HUES64 (cell line): ENCODE measurements at regions not wholly inside any gene's neighbourhood (a gene's known extent, or its start where the extent isn't known, plus 50 kb on each side); places are given as distances from the start of the nearest gene placed in this dataset.

Experiments
- H3K27ac ChIP-seq: 2 replicates; pipeline ENCODE4 v1.7.0; 2013; ENCODE audit warnings: low read depth, low read length, inconsistent platforms
- H3K27me3 ChIP-seq: 2 replicates; pipeline ENCODE4 v1.6.1; 2013; ENCODE audit warnings: mild to moderate bottlenecking, low read length; ENCODE audit not compliant: insufficient read depth
- H3K36me3 ChIP-seq: 2 replicates; pipeline ENCODE4 v1.6.1; 2013; ENCODE audit warnings: mild to moderate bottlenecking, low read length; ENCODE audit not compliant: insufficient read depth
- H3K4me1 ChIP-seq: 2 replicates; pipeline ENCODE4 v1.6.1; 2013; ENCODE audit warnings: mild to moderate bottlenecking, low read length, moderate library complexity; ENCODE audit not compliant: insufficient read depth
- H3K4me3 ChIP-seq: 2 replicates; pipeline ENCODE4 v1.5.1; 2013; ENCODE audit warnings: mild to moderate bottlenecking, low read length, moderate library complexity
- H3K9ac ChIP-seq: 2 replicates; pipeline ENCODE4 v1.6.1; 2013; ENCODE audit warnings: mild to moderate bottlenecking, low read depth, low read length
- H3K9me3 ChIP-seq: 2 replicates; pipeline ENCODE4 v1.6.1; 2013; ENCODE audit warnings: low read depth, low read length; ENCODE audit not compliant: insufficient read depth
- WGBS: fragments of 150-250, 120-280 bp; methylation state at CpG from one replicate; pipeline ENCODE4 v1.1.7; 2013; ENCODE audit warnings: missing lambda C conversion rate; 5-methylcytosine and 5-hydroxymethylcytosine counted together

- H3K36me3 ChIP-seq: no peaks in the 10 kb centered on the region; the same call in 1 of the 2 replicates
- WGBS: 91% methylated on average over 6 of the region's 6 CpGs
- H3K9me3 ChIP-seq: no peaks in the 10 kb centered on the region
These were observed 451.6 kb downstream of the UTRN start for GRCh38 chr6:144736763-144737162.

DNA sequence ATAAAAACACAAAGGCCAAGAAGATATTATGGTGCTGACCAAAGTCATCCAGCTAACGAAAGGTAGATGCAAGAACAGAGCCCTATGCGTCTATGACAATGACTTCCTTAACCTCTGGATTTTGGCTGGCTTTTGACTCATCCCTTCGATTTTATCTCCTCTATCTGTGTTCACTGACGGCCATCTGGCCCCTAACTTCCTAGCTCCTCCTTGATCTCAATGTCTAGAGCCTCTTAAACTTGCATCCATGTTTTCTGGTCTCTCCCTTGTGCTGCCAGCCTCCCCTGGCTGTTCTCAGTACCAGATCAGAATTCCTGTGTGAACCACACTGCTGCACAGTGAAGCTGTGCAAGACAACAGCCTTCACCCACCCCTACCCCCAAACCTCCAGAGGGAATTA lies 452.9 kb downstream of the UTRN start:
- no peaks in the 10 kb centered on the region for H3K9me3 ChIP-seq
- no peaks in the 10 kb centered on the region for H3K27me3 ChIP-seq
- H3K4me1 ChIP-seq: no peaks in the 10 kb centered on the region
- H3K9ac ChIP-seq: no peak overlapping the region
- H3K4me3 ChIP-seq: no peak overlapping the region
- WGBS: 89% methylated on average over 4 of the region's 4 CpGs
- no peak overlapping the region for H3K27ac ChIP-seq
- no peaks in the 10 kb centered on the region; the same call in 1 of the 2 replicates for H3K36me3 ChIP-seq

More at GRCh38 chr6:144736763-144737162, 451.6 kb downstream of the UTRN start:
- Histone ChIP-seq H3K4me1 (no peaks in the 10 kb centered on the region), H3K27ac (no peak overlapping the region), H3K4me3 (no peak overlapping the region), H3K9ac (no peak overlapping the region), H3K27me3 (no peaks in the 10 kb centered on the region)

DNA sequence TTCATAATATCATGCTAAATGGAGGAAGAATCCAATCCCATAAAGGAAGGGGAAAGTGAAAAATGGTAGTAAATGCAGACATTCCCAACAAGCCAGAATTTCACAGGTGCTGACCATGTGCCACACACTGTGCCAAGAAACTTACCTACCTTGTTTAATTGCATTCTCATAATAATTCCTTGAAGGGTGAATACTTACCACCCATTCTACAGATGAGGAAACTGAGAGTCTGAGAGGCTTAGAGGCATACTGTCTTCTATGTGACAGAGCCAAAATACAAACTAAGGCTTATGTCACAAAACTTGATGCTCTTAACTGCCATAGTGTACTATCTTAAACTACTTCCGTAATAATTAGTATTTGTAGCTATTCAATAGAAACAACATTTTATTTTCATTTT lies 454.7 kb downstream of the UTRN start:
- no peaks in the 10 kb centered on the region for H3K9me3 ChIP-seq
- WGBS: no CpG with 5 or more reads among the region's 1 CpG
- no peaks in the 10 kb centered on the region for H3K27me3 ChIP-seq
- peaks cover 6% of the 10 kb centered on the region for H3K4me1 ChIP-seq
- no peaks in the 10 kb centered on the region for H3K36me3 ChIP-seq
- no peak overlapping the region for H3K9ac ChIP-seq
- H3K4me3 ChIP-seq: no peak overlapping the region
- no peak overlapping the region for H3K27ac ChIP-seq

DNA sequence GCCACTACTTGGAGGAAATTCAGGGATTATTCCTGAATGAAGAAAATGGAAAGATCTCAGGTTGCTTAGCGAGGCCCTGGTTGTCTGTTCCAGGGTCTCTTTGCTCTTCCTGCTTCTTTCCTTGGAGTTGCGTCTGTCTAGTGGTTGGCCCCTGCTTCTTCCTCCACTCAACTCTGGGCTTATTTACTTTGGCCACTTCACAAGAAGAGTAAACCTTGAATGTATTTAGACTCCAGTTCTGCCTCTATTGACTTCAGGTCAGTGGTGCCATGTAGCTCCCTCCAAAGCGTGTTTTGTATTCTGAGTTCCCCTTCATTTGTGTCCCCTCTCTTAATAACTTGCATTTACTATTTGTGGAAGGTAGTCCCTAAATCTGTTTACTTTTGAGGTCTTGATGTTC lies 456.5 kb downstream of the UTRN start:
- H3K27ac ChIP-seq: no peak overlapping the region
- H3K9ac ChIP-seq: no peak overlapping the region
- WGBS: 96% methylated on average over 3 of the region's 3 CpGs
- H3K9me3 ChIP-seq: no peaks in the 10 kb centered on the region
- no peaks in the 10 kb centered on the region for H3K27me3 ChIP-seq
- peaks cover 14% of the 10 kb centered on the region for H3K4me1 ChIP-seq
- H3K36me3 ChIP-seq: no peaks in the 10 kb centered on the region
- no peak overlapping the region for H3K4me3 ChIP-seq

DNA sequence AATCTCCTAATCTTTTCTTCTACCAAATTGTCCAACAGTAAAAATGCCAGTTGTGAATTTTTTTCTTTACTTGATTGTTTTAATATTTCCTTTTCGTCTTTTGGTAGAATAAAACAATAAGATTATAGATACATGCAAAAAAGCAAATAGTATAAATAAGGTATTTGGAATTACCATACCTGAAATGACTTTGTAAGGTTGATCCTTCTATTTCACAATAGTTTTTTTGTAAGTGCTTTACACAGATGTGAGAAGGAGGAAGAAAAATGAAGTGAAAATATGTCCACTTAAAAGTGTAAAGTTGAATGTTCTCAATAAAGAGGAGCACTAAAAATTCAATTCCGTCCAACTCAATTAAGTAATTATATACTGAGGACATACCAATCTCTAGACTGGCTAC lies 457.6 kb downstream of the UTRN start:
- peaks cover 14% of the 10 kb centered on the region for H3K4me1 ChIP-seq
- WGBS: no CpG with 5 or more reads among the region's 2 CpGs

GRCh38 chr6:144744720-144745119 lies 459.6 kb downstream of the UTRN start:
- no peaks in the 10 kb centered on the region for H3K27me3 ChIP-seq
- H3K36me3 ChIP-seq: 0 out of 2 replicates have a peak, but pooled peaks cover 10% of the 10 kb centered on the region
- peak overlapping the region; percentile 45; the same call in 1 of the 2 replicates for H3K27ac ChIP-seq
- H3K4me1 ChIP-seq: peaks cover 14% of the 10 kb centered on the region
- no peak overlapping the region for H3K4me3 ChIP-seq
- no peak overlapping the region for H3K9ac ChIP-seq
- 39% methylated on average over 3 of the region's 3 CpGs for WGBS
- H3K9me3 ChIP-seq: no peaks in the 10 kb centered on the region

More for the DNA sequence above, 457.6 kb downstream of the UTRN start:
- Histone ChIP-seq H3K27ac (no peak overlapping the region), H3K9me3 (no peaks in the 10 kb centered on the region), H3K36me3 (no peaks in the 10 kb centered on the region), H3K27me3 (no peaks in the 10 kb centered on the region), H3K9ac (no peak overlapping the region), H3K4me3 (no peak overlapping the region)

- peaks cover 14% of the 10 kb centered on the region for H3K4me1 ChIP-seq
- H3K4me3 ChIP-seq: no peak overlapping the region
- H3K36me3 ChIP-seq: 0 out of 2 replicates have a peak, but pooled peaks cover 10% of the 10 kb centered on the region
- H3K27ac ChIP-seq: no peak overlapping the region
- WGBS: 86% methylated on average over 2 of the region's 3 CpGs
- H3K27me3 ChIP-seq: no peaks in the 10 kb centered on the region
- no peaks in the 10 kb centered on the region for H3K9me3 ChIP-seq
- H3K9ac ChIP-seq: no peak overlapping the region
These were observed 460.3 kb downstream of the UTRN start for GRCh38 chr6:144745439-144745838.

- Histone ChIP-seq H3K4me3 (no peak overlapping the region), H3K27ac (no peak overlapping the region), H3K4me1 (peaks cover 14% of the 10 kb centered on the region), H3K9ac (no peak overlapping the region), H3K36me3 (peaks cover 15% of the 10 kb centered on the region), H3K9me3 (no peaks in the 10 kb centered on the region), H3K27me3 (no peaks in the 10 kb centered on the region)
- no CpG with 5 or more reads among the region's 1 CpG for whole genome bisulfite sequencing
These were observed 461.9 kb downstream of the UTRN start for GRCh38 chr6:144746902-144747469.

DNA sequence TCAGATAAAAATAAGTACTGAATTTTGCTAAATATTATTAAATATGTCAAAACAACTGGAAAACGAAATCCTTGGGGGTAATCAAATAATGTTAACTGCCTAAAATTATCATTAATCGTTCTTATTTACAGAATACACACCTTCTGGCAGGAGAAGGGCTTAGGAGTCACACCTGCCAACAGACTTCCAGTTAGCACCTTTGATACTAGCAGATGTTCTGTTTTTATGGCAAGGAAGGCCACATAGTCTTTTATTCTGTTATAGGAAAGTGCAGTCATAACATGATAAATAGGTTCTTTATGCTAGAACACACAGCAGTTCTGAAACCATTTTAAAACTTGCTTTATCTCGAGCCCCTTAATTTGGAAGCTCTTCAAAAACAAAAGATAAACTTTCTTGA lies 464.1 kb downstream of the UTRN start:
- H3K36me3 ChIP-seq: peaks cover 23% of the 10 kb centered on the region
- no peak overlapping the region for H3K9ac ChIP-seq
- H3K4me1 ChIP-seq: peaks cover 14% of the 10 kb centered on the region
- no peak overlapping the region for H3K4me3 ChIP-seq
- no peaks in the 10 kb centered on the region for H3K27me3 ChIP-seq
- H3K27ac ChIP-seq: no peak overlapping the region
- H3K9me3 ChIP-seq: no peaks in the 10 kb centered on the region
- 91% methylated on average over 2 of the region's 3 CpGs for WGBS

DNA sequence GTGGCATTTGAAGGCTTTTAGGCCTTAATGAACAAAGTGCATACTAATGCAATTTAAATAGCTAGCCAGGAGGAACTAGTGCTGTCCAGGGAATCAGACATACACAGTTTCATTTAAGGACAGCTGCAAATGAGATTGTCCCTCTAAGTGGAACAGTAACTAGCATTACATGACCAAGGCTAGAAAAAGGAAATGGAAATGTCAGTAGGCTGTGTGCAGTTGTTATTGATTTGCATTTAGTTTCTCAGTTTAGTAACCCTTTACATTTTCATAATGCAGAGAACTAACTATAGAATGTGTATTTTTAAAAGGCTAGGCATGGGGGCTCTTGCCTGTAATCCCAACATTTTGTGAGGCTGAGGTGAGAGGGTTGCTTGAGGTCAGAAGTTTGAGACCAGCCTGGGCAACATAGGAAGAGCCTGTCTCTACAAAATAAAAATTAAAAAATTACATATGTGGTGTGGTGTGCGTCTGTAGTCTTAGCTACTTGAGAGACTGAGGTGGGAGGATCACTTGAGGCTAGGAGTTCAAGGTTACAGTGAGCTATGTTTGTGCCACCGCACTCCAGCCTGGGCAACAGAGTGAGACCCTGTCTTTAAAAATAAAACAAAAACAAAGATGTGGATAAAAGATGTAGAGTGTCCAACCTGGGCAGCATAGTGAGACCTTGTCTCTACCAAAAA lies 468.0 kb downstream of the UTRN start:
- no peak overlapping the region for H3K27ac ChIP-seq
- H3K9me3 ChIP-seq: no peaks in the 10 kb centered on the region
- no peak overlapping the region for H3K4me3 ChIP-seq
- WGBS: 83% methylated on average over 2 of the region's 2 CpGs
- no peak overlapping the region for H3K9ac ChIP-seq
- H3K36me3 ChIP-seq: peaks cover 27% of the 10 kb centered on the region
- no peaks in the 10 kb centered on the region for H3K27me3 ChIP-seq
- peaks cover 5% of the 10 kb centered on the region for H3K4me1 ChIP-seq

- peaks cover 17% of the 10 kb centered on the region for H3K36me3 ChIP-seq
- no peak overlapping the region for H3K27ac ChIP-seq
- WGBS: 91% methylated on average over 2 of the region's 2 CpGs
- H3K4me3 ChIP-seq: no peak overlapping the region
- H3K27me3 ChIP-seq: no peaks in the 10 kb centered on the region
- H3K4me1 ChIP-seq: peaks cover 5% of the 10 kb centered on the region
- no peaks in the 10 kb centered on the region for H3K9me3 ChIP-seq
- no peak overlapping the region for H3K9ac ChIP-seq
These were observed 471.3 kb downstream of the UTRN start for GRCh38 chr6:144756469-144756868.
